AG04449 (cell line): ENCODE measurements at regions not wholly inside any gene's neighbourhood (a gene's known extent, or its start where the extent isn't known, plus 50 kb on each side); places are given as distances from the start of the nearest gene placed in this dataset.
"Not testable (repeated sequence)": the region's sequence is repeated elsewhere in the genome, so short reads cannot be mapped to it uniquely, and the experiment has no call there.

Experiments
- CTCF ChIA-PET: fragments of 350-600 bp; formaldehyde crosslinking; extraction: SDS; loops from one replicate; lab custom pipeline; 2021; ENCODE audit warnings: antibody characterized with exemption; lab: Yijun Ruan, JAX
- POLR2A ChIA-PET: fragments of 400-600, 350-600 bp; formaldehyde crosslinking; extraction: SDS; loops from one replicate; lab custom pipeline; 2020; ENCODE audit warnings: antibody characterized with exemption, inconsistent platforms; lab: Yijun Ruan, JAX
- DNase-seq: peaks from one replicate; pipeline ENCODE4 v3.0.0-alpha.2; 2010; ENCODE audit warnings: low read depth, low spot score
- H3K4me3 ChIP-seq: 2 replicates; pipeline ENCODE4 v1.5.1; 2011; ENCODE audit warnings: low read depth, mild to moderate bottlenecking, control low read depth, low read length
- CTCF ChIP-seq: IDR thresholded peaks from one replicate; pipeline ENCODE4 v1.5.1; 2011; ENCODE audit warnings: mild to moderate bottlenecking, moderate library complexity, low read length, control low read depth, inconsistent platforms; ENCODE audit not compliant: insufficient read depth; ENCODE audit errors: missing control alignments

GRCh38 chr5:19240170-19240569 is 747.8 kb downstream of the CDH18 start:
- TF ChIP-seq CTCF: no peak
- H3K4me3 ChIP-seq: no peak overlapping the region
- DNase-seq: no peak
- POLR2A ChIA-PET: no interaction called here
- CTCF ChIA-PET: no interaction called here

GRCh38 chr5:19241690-19242089 is 746.3 kb downstream of the CDH18 start:
- TF ChIP-seq CTCF: no peak
- no peak overlapping the region for H3K4me3 ChIP-seq
- no peak for DNase-seq
- ChIA-PET CTCF (no interaction called here), POLR2A (no interaction called here)

- CTCF ChIA-PET, POLR2A ChIA-PET, H3K4me3 ChIP-seq, DNase-seq: not testable (repeated sequence)
Observed at GRCh38 chr5:19246191-19246590, 741.8 kb downstream of the CDH18 start.

GRCh38 chr5:19247302-19247701 is 740.7 kb downstream of the CDH18 start:
- no peak for TF ChIP-seq CTCF
- ChIA-PET CTCF (no interaction called here), POLR2A (no interaction called here)
- no peak for DNase-seq
- no peak overlapping the region for H3K4me3 ChIP-seq

- ChIA-PET POLR2A (no interaction called here), CTCF (no interaction called here)
- DNase-seq: no peak
- no peak for TF ChIP-seq CTCF
- no peak overlapping the region for H3K4me3 ChIP-seq
Observed at GRCh38 chr5:19256036-19256435, 732.0 kb downstream of the CDH18 start.

- no peak for DNase-seq
- ChIA-PET CTCF (no interaction called here), POLR2A (no interaction called here)
- H3K4me3 ChIP-seq: no peak overlapping the region
- no peak for TF ChIP-seq CTCF
Observed at GRCh38 chr5:19258686-19259085, 729.3 kb downstream of the CDH18 start.

GRCh38 chr5:19261879-19262278 is 726.1 kb downstream of the CDH18 start:
- ChIA-PET POLR2A (no interaction called here), CTCF (no interaction called here)
- H3K4me3 ChIP-seq: no peak overlapping the region
- no peak for TF ChIP-seq CTCF
- no peak for DNase-seq
